ENCODE measurements at regions not wholly inside any gene's neighbourhood (a gene's known extent, or its start where the extent isn't known, plus 50 kb on each side); places are given as distances from the start of the nearest gene placed in this dataset.
A peak's percentile ranks its signal among the peaks of the same experiment; 100 is the strongest.
"Not testable (repeated sequence)": the region's sequence is repeated elsewhere in the genome, so short reads cannot be mapped to it uniquely, and the experiment has no call there.

DNA sequence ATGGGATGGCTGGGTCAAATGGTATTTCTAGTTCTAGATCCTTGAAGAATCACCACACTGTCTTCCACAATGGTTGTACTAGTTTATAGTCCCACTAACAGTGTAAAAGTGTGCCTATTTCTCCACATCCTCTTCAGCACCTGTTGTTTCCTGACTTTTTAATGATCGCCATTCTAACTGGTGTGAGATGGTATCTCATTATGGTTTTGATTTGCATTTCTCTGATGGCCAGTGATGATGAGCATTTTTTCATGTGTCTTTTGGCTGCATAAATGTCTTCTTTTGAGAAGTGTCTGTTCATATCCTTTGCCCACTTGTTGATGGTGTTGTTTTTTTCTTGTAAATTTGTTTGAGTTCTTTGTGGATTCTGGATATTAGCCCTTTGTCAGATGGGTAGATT is 121.0 kb upstream of the TUT7 start:
- H3K27ac ChIP-seq (ENCODE audit: low read length); H3K9me3 ChIP-seq (replicated peaks; ENCODE audit: control insufficient read depth, low read depth, low read length); H3K36me3 ChIP-seq (ENCODE audit: control insufficient read depth, insufficient read depth, low read length); H3K4me1 ChIP-seq (ENCODE audit: control insufficient read depth, insufficient read depth, low read length); H3K4me3 ChIP-seq (ENCODE audit: low read length); H3K27me3 ChIP-seq (ENCODE audit: control insufficient read depth, insufficient read depth, low read length); DNase-seq: not testable (repeated sequence)
- no CpG with 5 or more reads among the region's 1 CpG for WGBS (ENCODE audit: insufficient coverage)

GRCh38 chr9:86471171-86471815 is 117.1 kb upstream of the TUT7 start:
- 83% methylated on average over 5 of the region's 7 CpGs for WGBS (ENCODE audit: insufficient coverage)
- no peak for DNase-seq

DNA sequence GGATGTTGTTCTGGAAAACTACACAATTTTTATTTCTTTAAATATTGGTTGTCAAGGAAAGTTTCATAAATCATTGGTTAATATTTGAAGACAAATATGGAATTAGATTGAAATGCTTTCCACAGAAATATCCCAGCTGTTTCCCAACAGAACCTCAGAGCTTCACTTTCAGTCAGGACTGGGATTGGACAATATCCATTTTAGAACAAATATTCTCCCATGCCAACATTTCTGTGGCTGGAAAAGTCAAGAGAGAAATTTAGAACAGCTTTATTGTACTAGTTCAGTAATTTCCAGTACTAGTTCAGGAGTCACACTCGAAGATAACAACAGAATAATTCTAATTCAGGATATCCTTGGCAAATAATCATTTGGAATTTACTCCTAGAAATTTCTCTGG is 116.1 kb upstream of the TUT7 start:
- DNase-seq, result peak; percentile 67
- no CpG with 5 or more reads among the region's 1 CpG for WGBS (ENCODE audit: insufficient coverage)
- Histone ChIP-seq H3K4me1 (ENCODE audit: control insufficient read depth, insufficient read depth, low read length) (no peaks in the 10 kb centered on the region), H3K4me3 (ENCODE audit: low read length) (no peak overlapping the region), H3K27ac (ENCODE audit: low read length) (no peak overlapping the region), H3K36me3 (ENCODE audit: control insufficient read depth, insufficient read depth, low read length) (no peaks in the 10 kb centered on the region), H3K9me3 (replicated peaks; ENCODE audit: control insufficient read depth, low read depth, low read length) (no peaks in the 10 kb centered on the region), H3K27me3 (ENCODE audit: control insufficient read depth, insufficient read depth, low read length) (no peaks in the 10 kb centered on the region)

More at GRCh38 chr9:86471171-86471815, 117.1 kb upstream of the TUT7 start:
- Histone ChIP-seq H3K4me3 (ENCODE audit: low read length) (no peak overlapping the region), H3K36me3 (ENCODE audit: control insufficient read depth, insufficient read depth, low read length) (no peaks in the 10 kb centered on the region), H3K4me1 (ENCODE audit: control insufficient read depth, insufficient read depth, low read length) (no peaks in the 10 kb centered on the region), H3K27me3 (ENCODE audit: control insufficient read depth, insufficient read depth, low read length) (no peaks in the 10 kb centered on the region), H3K9me3 (replicated peaks; ENCODE audit: control insufficient read depth, low read depth, low read length) (no peaks in the 10 kb centered on the region), H3K27ac (ENCODE audit: low read length) (no peak overlapping the region)

GRCh38 chr9:86469476-86470250 is 115.5 kb upstream of the TUT7 start:
- no peaks in the 10 kb centered on the region for H3K9me3 ChIP-seq (replicated peaks; ENCODE audit: control insufficient read depth, low read depth, low read length)
- no peak overlapping the region for H3K4me3 ChIP-seq (ENCODE audit: low read length)
- DNase-seq, result no peak
- no peaks in the 10 kb centered on the region for H3K36me3 ChIP-seq (ENCODE audit: control insufficient read depth, insufficient read depth, low read length)
- no peaks in the 10 kb centered on the region for H3K27me3 ChIP-seq (ENCODE audit: control insufficient read depth, insufficient read depth, low read length)
- WGBS (ENCODE audit: insufficient coverage), result no CpG with 5 or more reads among the region's 8 CpGs
- H3K4me1 ChIP-seq (ENCODE audit: control insufficient read depth, insufficient read depth, low read length), result no peaks in the 10 kb centered on the region
- H3K27ac ChIP-seq (ENCODE audit: low read length), result no peak overlapping the region

DNA sequence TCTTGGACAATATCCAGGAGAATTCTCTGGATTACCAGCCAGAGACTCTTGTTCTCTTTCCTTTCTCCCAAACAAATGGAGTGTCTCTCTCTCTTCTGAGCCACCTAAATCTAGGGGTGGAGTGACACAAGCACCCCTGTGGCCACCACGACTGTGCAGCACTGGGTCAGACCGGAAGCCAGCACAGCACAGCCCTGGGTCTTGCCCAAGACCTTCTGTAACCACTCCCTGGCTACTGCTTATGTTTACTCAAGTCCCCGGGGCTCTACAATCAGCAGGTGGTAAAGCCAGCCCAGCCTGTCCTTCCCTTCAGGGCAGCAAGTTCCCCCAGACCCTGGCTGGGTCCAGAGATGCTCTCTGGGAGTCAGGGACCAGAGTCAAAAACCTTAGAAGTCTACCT is 110.0 kb upstream of the TUT7 start:
- 63% methylated on average over 3 of the region's 3 CpGs for WGBS (ENCODE audit: insufficient coverage)
- peaks cover 6% of the 10 kb centered on the region for H3K4me1 ChIP-seq (ENCODE audit: control insufficient read depth, insufficient read depth, low read length)
- H3K27ac ChIP-seq (ENCODE audit: low read length), result no peak overlapping the region
- DNase-seq, result no peak
- no peak overlapping the region for H3K4me3 ChIP-seq (ENCODE audit: low read length)
- H3K36me3 ChIP-seq (ENCODE audit: control insufficient read depth, insufficient read depth, low read length), result no peaks in the 10 kb centered on the region
- H3K27me3 ChIP-seq (ENCODE audit: control insufficient read depth, insufficient read depth, low read length), result no peaks in the 10 kb centered on the region
- H3K9me3 ChIP-seq (replicated peaks; ENCODE audit: control insufficient read depth, low read depth, low read length), result no peaks in the 10 kb centered on the region

DNA sequence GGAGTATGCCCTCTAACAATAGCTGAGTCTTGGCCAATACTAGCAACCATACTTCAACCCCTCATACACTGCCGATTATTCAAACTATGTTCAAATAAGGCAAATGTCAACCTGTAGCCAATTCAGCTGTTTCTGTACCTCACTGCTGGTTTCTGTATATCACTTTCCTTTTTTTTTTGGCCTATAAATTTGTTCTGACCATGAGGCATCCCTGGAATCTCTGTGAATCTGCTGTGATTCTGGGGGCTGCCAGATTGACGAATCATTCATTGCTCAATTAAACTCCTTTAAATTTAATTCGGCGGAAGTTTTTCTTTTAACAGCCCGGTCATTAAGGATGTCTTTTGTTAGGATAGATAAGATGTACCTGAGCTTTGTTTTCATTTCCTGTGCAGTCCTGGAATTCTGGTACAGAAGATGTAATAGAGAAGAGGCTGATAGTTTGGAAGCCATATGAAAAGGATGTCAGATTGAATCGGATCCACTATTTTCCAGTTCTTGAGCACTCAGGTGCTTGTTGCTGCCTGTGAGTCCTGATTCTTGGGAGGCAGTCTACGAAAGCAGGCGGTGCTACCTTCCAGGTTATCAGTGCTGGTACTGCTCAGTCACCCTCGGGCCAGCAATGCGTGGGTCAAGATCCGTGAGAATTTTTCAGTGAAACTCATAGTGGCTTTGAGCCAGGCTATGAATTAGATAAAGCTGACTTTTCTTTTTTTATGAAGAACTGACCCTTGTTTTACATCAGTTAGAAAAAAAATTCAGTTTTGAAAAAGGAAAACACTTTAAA is 106.2 kb upstream of the TUT7 start:
- DNase-seq, result no peak
- Histone ChIP-seq H3K4me1 (ENCODE audit: control insufficient read depth, insufficient read depth, low read length) (peaks cover 13% of the 10 kb centered on the region), H3K36me3 (ENCODE audit: control insufficient read depth, insufficient read depth, low read length) (no peaks in the 10 kb centered on the region), H3K27me3 (ENCODE audit: control insufficient read depth, insufficient read depth, low read length) (no peaks in the 10 kb centered on the region), H3K9me3 (replicated peaks; ENCODE audit: control insufficient read depth, low read depth, low read length) (no peaks in the 10 kb centered on the region), H3K27ac (ENCODE audit: low read length) (peak overlapping the region; percentile 8), H3K4me3 (ENCODE audit: low read length) (no peak overlapping the region)
- 45% methylated on average over 6 of the region's 11 CpGs for WGBS (ENCODE audit: insufficient coverage)

GRCh38 chr9:86459599-86460155 is 105.5 kb upstream of the TUT7 start:
- no peak for DNase-seq
- H3K4me1 ChIP-seq (ENCODE audit: control insufficient read depth, insufficient read depth, low read length), result peaks cover 17% of the 10 kb centered on the region
- no CpG with 5 or more reads among the region's 5 CpGs for WGBS (ENCODE audit: insufficient coverage)
- no peak overlapping the region for H3K4me3 ChIP-seq (ENCODE audit: low read length)
- H3K9me3 ChIP-seq (replicated peaks; ENCODE audit: control insufficient read depth, low read depth, low read length), result no peaks in the 10 kb centered on the region
- H3K36me3 ChIP-seq (ENCODE audit: control insufficient read depth, insufficient read depth, low read length), result no peaks in the 10 kb centered on the region
- H3K27me3 ChIP-seq (ENCODE audit: control insufficient read depth, insufficient read depth, low read length), result no peaks in the 10 kb centered on the region
- H3K27ac ChIP-seq (ENCODE audit: low read length), result peak overlapping the region; percentile 8

- Histone ChIP-seq H3K9me3 (replicated peaks; ENCODE audit: control insufficient read depth, low read depth, low read length) (no peaks in the 10 kb centered on the region), H3K4me3 (ENCODE audit: low read length) (no peak overlapping the region), H3K27me3 (ENCODE audit: control insufficient read depth, insufficient read depth, low read length) (no peaks in the 10 kb centered on the region), H3K4me1 (ENCODE audit: control insufficient read depth, insufficient read depth, low read length) (peaks cover 16% of the 10 kb centered on the region), H3K36me3 (ENCODE audit: control insufficient read depth, insufficient read depth, low read length) (no peaks in the 10 kb centered on the region), H3K27ac (ENCODE audit: low read length) (peak overlapping the region; percentile 8)
- peak; percentile 44 for DNase-seq
These were observed 105.0 kb upstream of the TUT7 start for GRCh38 chr9:86459191-86459590.

- no peak overlapping the region for H3K4me3 ChIP-seq (ENCODE audit: low read length)
- WGBS (ENCODE audit: insufficient coverage), result no CpG with 5 or more reads among the region's 7 CpGs
- peaks cover 19% of the 10 kb centered on the region for H3K4me1 ChIP-seq (ENCODE audit: control insufficient read depth, insufficient read depth, low read length)
- H3K27ac ChIP-seq (ENCODE audit: low read length), result no peak overlapping the region
- H3K27me3 ChIP-seq (ENCODE audit: control insufficient read depth, insufficient read depth, low read length), result no peaks in the 10 kb centered on the region
- no peaks in the 10 kb centered on the region for H3K9me3 ChIP-seq (replicated peaks; ENCODE audit: control insufficient read depth, low read depth, low read length)
- H3K36me3 ChIP-seq (ENCODE audit: control insufficient read depth, insufficient read depth, low read length), result no peaks in the 10 kb centered on the region
- no peak for DNase-seq
These were observed 104.1 kb upstream of the TUT7 start for GRCh38 chr9:86458191-86458855.
